Fibroblast of gingiva (primary cell): ENCODE measurements at regions not wholly inside any gene's neighbourhood (a gene's known extent, or its start where the extent isn't known, plus 50 kb on each side); places are given as distances from the start of the nearest gene placed in this dataset.

Experiments
- DNase-seq: peaks from one replicate; pipeline ENCODE4 v3.0.0-alpha.2; 2011; ENCODE audit warnings: low read depth

- no peak for DNase-seq
These were observed 53.4 kb downstream of the RPLP1 start for GRCh38 chr15:69505956-69506556.

- DNase-seq = no peak
These were observed 56.0 kb downstream of the RPLP1 start for GRCh38 chr15:69508659-69509058.

GRCh38 chr15:69509131-69509530 lies 56.5 kb downstream of the RPLP1 start:
- DNase-seq = no peak

GRCh38 chr15:69510556-69510955 lies 57.9 kb downstream of the RPLP1 start:
- no peak for DNase-seq

GRCh38 chr15:69511015-69511414 lies 58.4 kb downstream of the RPLP1 start:
- DNase-seq = no peak

- DNase-seq = no peak
These were observed 59.2 kb downstream of the RPLP1 start for GRCh38 chr15:69511716-69512340.

GRCh38 chr15:69513450-69513960 lies 60.9 kb downstream of the RPLP1 start:
- no peak for DNase-seq

GRCh38 chr15:69513986-69514385 lies 61.4 kb downstream of the RPLP1 start:
- DNase-seq = no peak

- no peak for DNase-seq
These were observed 62.9 kb downstream of the RPLP1 start for GRCh38 chr15:69515508-69515907.

GRCh38 chr15:69515926-69516325 lies 63.3 kb downstream of the RPLP1 start:
- no peak for DNase-seq

- no peak for DNase-seq
These were observed 64.4 kb downstream of the RPLP1 start for GRCh38 chr15:69517052-69517451.

- no peak for DNase-seq
These were observed 66.2 kb downstream of the RPLP1 start for GRCh38 chr15:69518806-69519205.

- DNase-seq = no peak
These were observed 67.4 kb downstream of the RPLP1 start for GRCh38 chr15:69520067-69520466.

GRCh38 chr15:69522361-69522760 lies 69.7 kb downstream of the RPLP1 start:
- DNase-seq = no peak

- peak; percentile 64 for DNase-seq
These were observed 70.7 kb downstream of the RPLP1 start for GRCh38 chr15:69523010-69524001.

GRCh38 chr15:69524296-69524695 lies 71.7 kb downstream of the RPLP1 start:
- DNase-seq = no peak

- DNase-seq = no peak
These were observed 72.2 kb downstream of the RPLP1 start for GRCh38 chr15:69524814-69525213.

- DNase-seq = no peak
These were observed 72.9 kb downstream of the RPLP1 start for GRCh38 chr15:69525543-69525942.

- no peak for DNase-seq
These were observed 73.8 kb downstream of the RPLP1 start for GRCh38 chr15:69526081-69527061.

GRCh38 chr15:69529141-69529540 lies 76.5 kb downstream of the RPLP1 start:
- no peak for DNase-seq

- DNase-seq = no peak
These were observed 77.5 kb downstream of the RPLP1 start for GRCh38 chr15:69529961-69530633.
